SK-N-SH treated with all-trans-retinoic acid at 6 μM for 48 hours (cell line): ENCODE measurements at regions not wholly inside any gene's neighbourhood (a gene's known extent, or its start where the extent isn't known, plus 50 kb on each side); places are given as distances from the start of the nearest gene placed in this dataset.
A peak's percentile ranks its signal among the peaks of the same experiment; 100 is the strongest.

Source experiments
- ATAC-seq: fragments of 200-7000 bp; cut with Tn5 transposase; 3 replicates; pipeline ENCODE4 v1.9.1; 2020; ENCODE audit warnings: mild to moderate bottlenecking, moderate library complexity
- ARNTL ChIP-seq: fragments of 450-650 bp; formaldehyde crosslinking; IDR thresholded peaks from 2 replicates; pipeline ENCODE4 v1.5.0; 2020; ENCODE audit warnings: low read depth, mild to moderate bottlenecking, moderate library complexity, borderline replicate concordance
- BACH2 ChIP-seq: fragments of 250-450 bp; sonication (Bioruptor Pico); IDR thresholded peaks from 2 replicates; pipeline ENCODE4 v1.9.0; 2021; ENCODE audit warnings: mild to moderate bottlenecking, borderline replicate concordance
- CREB5 ChIP-seq: fragments of 250-450 bp; sonication (Bioruptor Pico); IDR thresholded peaks from 2 replicates; pipeline ENCODE4 v1.5.1; 2020; ENCODE audit warnings: low read depth, mild to moderate bottlenecking, moderate library complexity
- CSDC2 ChIP-seq: fragments of 250-450 bp; sonication (Bioruptor Pico); IDR thresholded peaks from 2 replicates; pipeline ENCODE4 v1.5.0; 2020; ENCODE audit warnings: mild to moderate bottlenecking, moderate library complexity
- CSRNP3 ChIP-seq: fragments of 250-450 bp; sonication (Bioruptor Pico); IDR thresholded peaks from 2 replicates; pipeline ENCODE4 v1.5.1; 2021; ENCODE audit warnings: mild to moderate bottlenecking, moderate library complexity
- ESRRG ChIP-seq: fragments of 250-450 bp; sonication (Bioruptor Pico); IDR thresholded peaks from 2 replicates; pipeline ENCODE4 v1.6.1; 2021; ENCODE audit warnings: mild to moderate bottlenecking
- GLIS3 ChIP-seq: fragments of 250-450 bp; sonication (Bioruptor Pico); IDR thresholded peaks from 2 replicates; pipeline ENCODE4 v1.5.0; 2020; ENCODE audit warnings: mild to moderate bottlenecking, moderate library complexity
- ISL1 ChIP-seq: fragments of 250-450 bp; sonication (Bioruptor Pico); IDR thresholded peaks from 2 replicates; pipeline ENCODE4 v2.1.2; 2022; ENCODE audit warnings: mild to moderate bottlenecking, moderate library complexity
- OSR1 ChIP-seq: fragments of 250-450 bp; sonication (Bioruptor Pico); IDR thresholded peaks from 2 replicates; pipeline ENCODE4 v1.8.0; 2022; ENCODE audit warnings: moderate library complexity, mild to moderate bottlenecking, inconsistent platforms
- RARB ChIP-seq: fragments of 250-450 bp; sonication (Bioruptor Pico); IDR thresholded peaks from 2 replicates; pipeline ENCODE4 v1.8.0; 2021; ENCODE audit warnings: mild to moderate bottlenecking, moderate library complexity
- SNAI2 ChIP-seq: fragments of 250-450 bp; sonication (Bioruptor Pico); IDR thresholded peaks from 2 replicates; pipeline ENCODE4 v1.5.0; 2020; ENCODE audit warnings: mild to moderate bottlenecking, moderate library complexity
- TCF4 ChIP-seq: fragments of 250-450 bp; sonication (Bioruptor Pico); IDR thresholded peaks from 2 replicates; pipeline ENCODE4 v1.8.0; 2021; ENCODE audit warnings: mild to moderate bottlenecking, moderate library complexity, borderline replicate concordance
- ZC3H10 ChIP-seq: fragments of 250-450 bp; sonication (Bioruptor Pico); IDR thresholded peaks from 2 replicates; pipeline ENCODE4 v1.5.1; 2021; ENCODE audit warnings: mild to moderate bottlenecking, moderate library complexity
- ZFP3 ChIP-seq: fragments of 250-450 bp; sonication (Bioruptor Pico); IDR thresholded peaks from 2 replicates; pipeline ENCODE4 v1.5.0; 2020; ENCODE audit warnings: mild to moderate bottlenecking, moderate library complexity
- ZFP30 ChIP-seq: fragments of 450-650 bp; formaldehyde crosslinking; IDR thresholded peaks from 2 replicates; pipeline ENCODE4 v1.5.0; 2022; ENCODE audit warnings: mild to moderate bottlenecking, moderate library complexity
- ZNF565 ChIP-seq: fragments of 450-650 bp; formaldehyde crosslinking; conservative IDR thresholded peaks from 2 replicates; pipeline ENCODE4 v1.5.0; 2020; ENCODE audit warnings: low read depth, mild to moderate bottlenecking, moderate library complexity
- ZNF70 ChIP-seq: fragments of 450-650 bp; formaldehyde crosslinking; IDR thresholded peaks from 2 replicates; pipeline ENCODE4 v1.5.0; 2020; ENCODE audit warnings: mild to moderate bottlenecking, moderate library complexity
- ZNF8 ChIP-seq: fragments of 450-650 bp; formaldehyde crosslinking; IDR thresholded peaks from 2 replicates; pipeline ENCODE4 v1.5.0; 2020; ENCODE audit warnings: mild to moderate bottlenecking, moderate library complexity
- TF ChIP-seq, protein P1 (sequence below): fragments of 250-450 bp; sonication (Bioruptor Pico); IDR thresholded peaks from 2 replicates; pipeline ENCODE4 v1.5.0; 2020; ENCODE audit warnings: mild to moderate bottlenecking, moderate library complexity
- TF ChIP-seq, protein P2 (sequence below): fragments of 250-450 bp; sonication (Bioruptor Pico); IDR thresholded peaks from 2 replicates; pipeline ENCODE4 v1.8.0; 2020; ENCODE audit warnings: mild to moderate bottlenecking, moderate library complexity, borderline replicate concordance

GRCh38 chr1:90144820-90145219, 149.9 kb downstream of the ZNF326 start:
- no peak for TF ChIP-seq ZC3H10 (CRISPR knock-in tag)
- TF ChIP-seq ISL1 (CRISPR knock-in tag): peak; percentile 84
- TF ChIP-seq, protein P1, sequence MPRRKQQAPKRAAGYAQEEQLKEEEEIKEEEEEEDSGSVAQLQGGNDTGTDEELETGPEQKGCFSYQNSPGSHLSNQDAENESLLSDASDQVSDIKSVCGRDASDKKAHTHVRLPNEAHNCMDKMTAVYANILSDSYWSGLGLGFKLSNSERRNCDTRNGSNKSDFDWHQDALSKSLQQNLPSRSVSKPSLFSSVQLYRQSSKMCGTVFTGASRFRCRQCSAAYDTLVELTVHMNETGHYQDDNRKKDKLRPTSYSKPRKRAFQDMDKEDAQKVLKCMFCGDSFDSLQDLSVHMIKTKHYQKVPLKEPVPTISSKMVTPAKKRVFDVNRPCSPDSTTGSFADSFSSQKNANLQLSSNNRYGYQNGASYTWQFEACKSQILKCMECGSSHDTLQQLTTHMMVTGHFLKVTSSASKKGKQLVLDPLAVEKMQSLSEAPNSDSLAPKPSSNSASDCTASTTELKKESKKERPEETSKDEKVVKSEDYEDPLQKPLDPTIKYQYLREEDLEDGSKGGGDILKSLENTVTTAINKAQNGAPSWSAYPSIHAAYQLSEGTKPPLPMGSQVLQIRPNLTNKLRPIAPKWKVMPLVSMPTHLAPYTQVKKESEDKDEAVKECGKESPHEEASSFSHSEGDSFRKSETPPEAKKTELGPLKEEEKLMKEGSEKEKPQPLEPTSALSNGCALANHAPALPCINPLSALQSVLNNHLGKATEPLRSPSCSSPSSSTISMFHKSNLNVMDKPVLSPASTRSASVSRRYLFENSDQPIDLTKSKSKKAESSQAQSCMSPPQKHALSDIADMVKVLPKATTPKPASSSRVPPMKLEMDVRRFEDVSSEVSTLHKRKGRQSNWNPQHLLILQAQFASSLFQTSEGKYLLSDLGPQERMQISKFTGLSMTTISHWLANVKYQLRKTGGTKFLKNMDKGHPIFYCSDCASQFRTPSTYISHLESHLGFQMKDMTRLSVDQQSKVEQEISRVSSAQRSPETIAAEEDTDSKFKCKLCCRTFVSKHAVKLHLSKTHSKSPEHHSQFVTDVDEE (CRISPR knock-in tag): no peak
- TF ChIP-seq CREB5 (CRISPR knock-in tag): peak; percentile 62; the same call in 1 of the 2 replicates
- no peak for TF ChIP-seq CSDC2 (CRISPR knock-in tag)
- no peak for TF ChIP-seq SNAI2 (CRISPR knock-in tag)
- no peak for TF ChIP-seq ZNF565 (CRISPR knock-in tag)
- no peak for TF ChIP-seq ZFP30 (CRISPR knock-in tag)
- TF ChIP-seq ZNF70: no peak
- no peak for TF ChIP-seq CSRNP3 (CRISPR knock-in tag)
- TF ChIP-seq, all 23 proteins: peak for 2
- no peak for ATAC-seq

- TF ChIP-seq ESRRG (CRISPR knock-in tag) (no peak), ISL1 (CRISPR knock-in tag) (peak; percentile 76), CSDC2 (CRISPR knock-in tag) (no peak), ZNF8 (CRISPR knock-in tag) (no peak), BACH2 (CRISPR knock-in tag) (no peak), CSRNP3 (CRISPR knock-in tag) (no peak), CREB5 (CRISPR knock-in tag) (peak; percentile 63; the same call in 1 of the 2 replicates), OSR1 (CRISPR knock-in tag) (no peak), RARB (CRISPR knock-in tag) (no peak)
- ATAC-seq: no peak
These were observed 148.7 kb downstream of the ZNF326 start for GRCh38 chr1:90143591-90143990.

GRCh38 chr1:90142697-90143096, 147.8 kb downstream of the ZNF326 start:
- TF ChIP-seq ZNF565 (CRISPR knock-in tag) (no peak), ARNTL (no peak), OSR1 (CRISPR knock-in tag) (no peak), ZFP30 (CRISPR knock-in tag) (no peak), GLIS3 (CRISPR knock-in tag) (no peak), CREB5 (CRISPR knock-in tag) (no peak), CSRNP3 (CRISPR knock-in tag) (no peak), CSDC2 (CRISPR knock-in tag) (no peak), TCF4 (no peak), ZFP3 (CRISPR knock-in tag) (no peak), ESRRG (CRISPR knock-in tag) (no peak), ZNF8 (CRISPR knock-in tag) (no peak), BACH2 (CRISPR knock-in tag) (no peak), ISL1 (CRISPR knock-in tag) (no peak)
- TF ChIP-seq, protein P2, sequence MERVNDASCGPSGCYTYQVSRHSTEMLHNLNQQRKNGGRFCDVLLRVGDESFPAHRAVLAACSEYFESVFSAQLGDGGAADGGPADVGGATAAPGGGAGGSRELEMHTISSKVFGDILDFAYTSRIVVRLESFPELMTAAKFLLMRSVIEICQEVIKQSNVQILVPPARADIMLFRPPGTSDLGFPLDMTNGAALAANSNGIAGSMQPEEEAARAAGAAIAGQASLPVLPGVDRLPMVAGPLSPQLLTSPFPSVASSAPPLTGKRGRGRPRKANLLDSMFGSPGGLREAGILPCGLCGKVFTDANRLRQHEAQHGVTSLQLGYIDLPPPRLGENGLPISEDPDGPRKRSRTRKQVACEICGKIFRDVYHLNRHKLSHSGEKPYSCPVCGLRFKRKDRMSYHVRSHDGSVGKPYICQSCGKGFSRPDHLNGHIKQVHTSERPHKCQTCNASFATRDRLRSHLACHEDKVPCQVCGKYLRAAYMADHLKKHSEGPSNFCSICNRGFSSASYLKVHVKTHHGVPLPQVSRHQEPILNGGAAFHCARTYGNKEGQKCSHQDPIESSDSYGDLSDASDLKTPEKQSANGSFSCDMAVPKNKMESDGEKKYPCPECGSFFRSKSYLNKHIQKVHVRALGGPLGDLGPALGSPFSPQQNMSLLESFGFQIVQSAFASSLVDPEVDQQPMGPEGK (CRISPR knock-in tag): no peak
- no peak for ATAC-seq
